MCF 10A (cell line): ENCODE measurements at regions not wholly inside any gene's neighbourhood (a gene's known extent, or its start where the extent isn't known, plus 50 kb on each side); places are given as distances from the start of the nearest gene placed in this dataset.

Experiments
- BruUV-seq: library from RNA; stranded (reverse); fragments of 400-500 nt; replicated peaks from 2 replicates; lab custom pipeline; 2021; lab: Mats Ljungman, UMichigan
- CTCF ChIA-PET: fragments of 300-600 bp; sonication (Branson Sonifier 250); formaldehyde crosslinking; extraction: SDS; loops from one replicate; lab custom pipeline; 2021; ENCODE audit warnings: antibody characterized with exemption, inconsistent platforms; lab: Yijun Ruan, JAX
- POLR2A ChIA-PET: fragments of 300-600, 350-650 bp; sonication (Branson Sonifier 250); formaldehyde crosslinking; extraction: SDS; loops from one replicate; lab custom pipeline; 2020; ENCODE audit warnings: antibody characterized with exemption, inconsistent platforms; lab: Yijun Ruan, JAX
- DNase-seq: peaks from one replicate; pipeline ENCODE4 v3.0.0-alpha.2; 2018; ENCODE audit not compliant: unreplicated experiment
- H3K27ac Mint-ChIP-seq: one replicate; pipeline ENCODE4 v1.8.0; 2022; ENCODE audit warnings: mild to moderate bottlenecking, low read depth, mixed read lengths; ENCODE audit not compliant: unreplicated experiment
- H3K27me3 Mint-ChIP-seq: one replicate; pipeline ENCODE4 v1.8.0; 2022; ENCODE audit warnings: mixed read lengths; ENCODE audit not compliant: insufficient read depth, unreplicated experiment
- H3K36me3 Mint-ChIP-seq: one replicate; pipeline ENCODE4 v1.8.0; 2022; ENCODE audit warnings: mild to moderate bottlenecking, moderate library complexity, mixed read lengths; ENCODE audit not compliant: insufficient read depth, unreplicated experiment
- H3K4me1 Mint-ChIP-seq: one replicate; pipeline ENCODE4 v1.8.0; 2022; ENCODE audit warnings: mixed read lengths; ENCODE audit not compliant: insufficient read depth, unreplicated experiment
- H3K4me3 Mint-ChIP-seq: one replicate; pipeline ENCODE4 v1.8.0; 2022; ENCODE audit warnings: mild to moderate bottlenecking, moderate library complexity, mixed read lengths; ENCODE audit not compliant: unreplicated experiment
- H3K9me3 Mint-ChIP-seq: one replicate; pipeline ENCODE4 v1.8.0; 2022; ENCODE audit warnings: mixed read lengths; ENCODE audit not compliant: unreplicated experiment
- CTCF ChIP-seq: fragments of 200-600 bp; IDR thresholded peaks from one replicate; pipeline ENCODE4 v1.8.0; 2022; ENCODE audit warnings: antibody characterized with exemption, mild to moderate bottlenecking; ENCODE audit not compliant: unreplicated experiment
- intact Hi-C: fragments of 100-400 bp; cut with micrococcal nuclease; formaldehyde crosslinking; loops from 2 replicates; pipeline ENCODE4 v1.14.1; 2022

GRCh38 chr6:10144772-10145171, 270.1 kb downstream of the TFAP2A start:
- no TSS peak for BruUV-seq
- intact Hi-C loops: no loop called here
- H3K9me3 Mint-ChIP-seq: no peaks in the 10 kb centered on the region
- H3K4me1 Mint-ChIP-seq: peaks cover 41% of the 10 kb centered on the region
- peak overlapping the region; percentile 9 for H3K27ac Mint-ChIP-seq
- no peaks in the 10 kb centered on the region for H3K27me3 Mint-ChIP-seq
- DNase-seq: peak; percentile 20
- POLR2A ChIA-PET: no interaction called here
- TF ChIP-seq CTCF: no peak
- CTCF ChIA-PET: interaction anchor here (0.7 to 0.8 kb wide), 2 partner anchors 39 to 427 kb away, joined by 3 read pairs; no protein-coding TSS in a partner anchor
- no peak overlapping the region for H3K4me3 Mint-ChIP-seq
- H3K36me3 Mint-ChIP-seq: no peaks in the 10 kb centered on the region

GRCh38 chr6:10141746-10142443, 273.0 kb downstream of the TFAP2A start:
- ChIA-PET POLR2A (interaction anchor here (0.7 to 4.7 kb wide), 7 partner anchors 10 to 273 kb away, joined by 3 to 22 read pairs (median 4); partner anchors contain the start of gene TFAP2A), CTCF (interaction anchor here (0.6 kb wide), 1 partner anchor 243 kb away, joined by 5 read pairs; no protein-coding TSS in a partner anchor)
- no peaks in the 10 kb centered on the region for H3K36me3 Mint-ChIP-seq
- no peaks in the 10 kb centered on the region for H3K9me3 Mint-ChIP-seq
- H3K27me3 Mint-ChIP-seq: no peaks in the 10 kb centered on the region
- intact Hi-C loops: no loop called here
- H3K4me3 Mint-ChIP-seq: no peak overlapping the region
- BruUV-seq: no TSS peak
- peaks cover 47% of the 10 kb centered on the region for H3K4me1 Mint-ChIP-seq
- no peak for TF ChIP-seq CTCF
- DNase-seq: peak; percentile 28
- H3K27ac Mint-ChIP-seq: no peak overlapping the region

GRCh38 chr6:10140824-10141223, 274.1 kb downstream of the TFAP2A start:
- TF ChIP-seq CTCF: no peak
- H3K4me3 Mint-ChIP-seq: peak overlapping the region; percentile 12
- DNase-seq: peak; percentile 68
- peaks cover 44% of the 10 kb centered on the region for H3K4me1 Mint-ChIP-seq
- no peaks in the 10 kb centered on the region for H3K27me3 Mint-ChIP-seq
- CTCF ChIA-PET: interaction anchor here (0.6 to 1.0 kb wide), 2 partner anchors 244 to 275 kb away, joined by 4 to 5 read pairs; partner anchors contain the start of gene TFAP2A
- intact Hi-C loops: no loop called here
- no peaks in the 10 kb centered on the region for H3K9me3 Mint-ChIP-seq
- peak overlapping the region; percentile 74 for H3K27ac Mint-ChIP-seq
- BruUV-seq: no TSS peak
- POLR2A ChIA-PET: interaction anchor here (0.7 to 4.7 kb wide), 17 partner anchors 8 to 294 kb away, joined by 3 to 22 read pairs (median 3); partner anchors contain the start of gene TFAP2A
- no peaks in the 10 kb centered on the region for H3K36me3 Mint-ChIP-seq

- no peaks in the 10 kb centered on the region for H3K9me3 Mint-ChIP-seq
- peak overlapping the region; percentile 74 for H3K27ac Mint-ChIP-seq
- peaks cover 44% of the 10 kb centered on the region for H3K4me1 Mint-ChIP-seq
- intact Hi-C loops: no loop called here
- peak; percentile 17 for DNase-seq
- ChIA-PET CTCF (interaction anchor here (1.0 kb wide), 1 partner anchor 275 kb away, joined by 4 read pairs; the partner anchor contains the start of gene TFAP2A), POLR2A (interaction anchor here (0.5 to 4.7 kb wide), 11 partner anchors 8 to 294 kb away, joined by 3 to 22 read pairs (median 3); partner anchors contain the start of gene TFAP2A)
- TF ChIP-seq CTCF: no peak
- H3K4me3 Mint-ChIP-seq: no peak overlapping the region
- BruUV-seq: no TSS peak
- no peaks in the 10 kb centered on the region for H3K27me3 Mint-ChIP-seq
- H3K36me3 Mint-ChIP-seq: no peaks in the 10 kb centered on the region
Measured at GRCh38 chr6:10140136-10140535, 274.7 kb downstream of the TFAP2A start.
